AG08395 (cell line): ENCODE measurements at regions not wholly inside any gene's neighbourhood (a gene's known extent, or its start where the extent isn't known, plus 50 kb on each side); places are given as distances from the start of the nearest gene placed in this dataset.
A peak's percentile ranks its signal among the peaks of the same experiment; 100 is the strongest.
"Not testable (repeated sequence)": the region's sequence is repeated elsewhere in the genome, so short reads cannot be mapped to it uniquely, and the experiment has no call there.

Source experiments
- DNase-seq: peaks from one replicate; pipeline ENCODE4 v3.0.0; 2012; ENCODE audit warnings: mixed read lengths, low spot score

GRCh38 chr11:22920939-22921565, 60.8 kb upstream of the CCDC179 start:
- peak; percentile 35 for DNase-seq

- no peak for DNase-seq
These were observed 62.4 kb upstream of the CCDC179 start for GRCh38 chr11:22922672-22923071.

- DNase-seq = no peak
These were observed 63.3 kb upstream of the CCDC179 start for GRCh38 chr11:22923561-22923960.

- DNase-seq = no peak
These were observed 66.1 kb upstream of the CCDC179 start for GRCh38 chr11:22926341-22926740.

GRCh38 chr11:22927793-22928192, 67.5 kb upstream of the CCDC179 start:
- DNase-seq = no peak

GRCh38 chr11:22928207-22928917, 68.1 kb upstream of the CCDC179 start:
- DNase-seq = no peak

GRCh38 chr11:22930816-22931594, 70.7 kb upstream of the CCDC179 start:
- no peak for DNase-seq

- DNase-seq = no peak
These were observed 78.4 kb upstream of the CCDC179 start for GRCh38 chr11:22938691-22939090.

GRCh38 chr11:22941544-22941943, 81.3 kb upstream of the CCDC179 start:
- not testable (repeated sequence) for DNase-seq

- DNase-seq = no peak
These were observed 97.5 kb upstream of the CCDC179 start for GRCh38 chr11:22957786-22958185.

- DNase-seq = no peak
These were observed 114.0 kb upstream of the CCDC179 start for GRCh38 chr11:22974251-22974650.

GRCh38 chr11:22976146-22976545, 115.9 kb upstream of the CCDC179 start:
- DNase-seq = no peak

- DNase-seq = no peak
These were observed 122.6 kb upstream of the CCDC179 start for GRCh38 chr11:22982903-22983302.

GRCh38 chr11:22984045-22984444, 123.8 kb upstream of the CCDC179 start:
- DNase-seq = no peak

- no peak for DNase-seq
These were observed 129.1 kb upstream of the CCDC179 start for GRCh38 chr11:22989371-22989770.

GRCh38 chr11:22991196-22991595, 130.9 kb upstream of the CCDC179 start:
- DNase-seq = no peak

- no peak for DNase-seq
These were observed 146.5 kb upstream of the CCDC179 start for GRCh38 chr11:23006730-23007129.

- no peak for DNase-seq
These were observed 150.6 kb upstream of the CCDC179 start for GRCh38 chr11:23010790-23011335.

- DNase-seq = no peak
These were observed 152.7 kb upstream of the CCDC179 start for GRCh38 chr11:23012930-23013329.

GRCh38 chr11:23013509-23013908, 153.2 kb upstream of the CCDC179 start:
- no peak for DNase-seq

- peak; percentile 69 for DNase-seq
These were observed 161.1 kb upstream of the CCDC179 start for GRCh38 chr11:23021287-23021863.

- DNase-seq = no peak
These were observed 162.6 kb upstream of the CCDC179 start for GRCh38 chr11:23022854-23023253.
